ENCODE measurements at regions not wholly inside any gene's neighbourhood (a gene's known extent, or its start where the extent isn't known, plus 50 kb on each side); places are given as distances from the start of the nearest gene placed in this dataset.

- TF ChIP-seq SP1 (IDR thresholded peaks at IDR 0.05) (no peak), BHLHE40 (IDR thresholded peaks at IDR 0.05; ENCODE audit: borderline replicate concordance) (no peak), PKNOX1 (IDR thresholded peaks at IDR 0.05) (no peak), FOXK2 (IDR thresholded peaks at IDR 0.05) (no peak), L3MBTL2 (conservative IDR thresholded peaks at IDR 0.05) (no peak), FOXA1 (IDR thresholded peaks at IDR 0.05) (no peak), ZNF384 (IDR thresholded peaks at IDR 0.05) (no peak), SUZ12 (IDR thresholded peaks at IDR 0.05) (no peak), FOXM1 (IDR thresholded peaks at IDR 0.05; ENCODE audit: borderline replicate concordance) (no peak), HDGF (IDR thresholded peaks at IDR 0.05; ENCODE audit: borderline replicate concordance) (no peak)
These were observed 83.2 kb upstream of the RHOU start for GRCh38 chr1:228652116-228652515.

All from HEK293T (cell line).